NOMO-1 treated with DMSO at 0.1 percent for 48 hours (cell line): ENCODE measurements at regions not wholly inside any gene's neighbourhood (a gene's known extent, or its start where the extent isn't known, plus 50 kb on each side); places are given as distances from the start of the nearest gene placed in this dataset.

Source experiments
- DNase-seq: peaks from one replicate; lab custom pipeline; 2025; ENCODE audit not compliant: unreplicated experiment; lab: John Stamatoyannopoulos, UW

- DNase-seq = no peak
Observed at GRCh38 chr2:196248467-196249094, 77.2 kb upstream of the STK17B start.

- no peak for DNase-seq
Observed at GRCh38 chr2:196249171-196249570, 77.8 kb upstream of the STK17B start.

GRCh38 chr2:196249860-196250259, 78.5 kb upstream of the STK17B start:
- peak; percentile 84 for DNase-seq

GRCh38 chr2:196251132-196251531, 79.8 kb upstream of the STK17B start:
- no peak for DNase-seq

- DNase-seq = no peak
Observed at GRCh38 chr2:196252408-196253115, 81.2 kb upstream of the STK17B start.

GRCh38 chr2:196253116-196253480, 81.7 kb upstream of the STK17B start:
- DNase-seq = no peak

GRCh38 chr2:196256585-196256984, 85.2 kb upstream of the STK17B start:
- DNase-seq = no peak

GRCh38 chr2:196257086-196257485, 85.7 kb upstream of the STK17B start:
- DNase-seq = no peak

GRCh38 chr2:196258407-196258806, 87.0 kb upstream of the STK17B start:
- DNase-seq = no peak

- DNase-seq = no peak
Observed at GRCh38 chr2:196259507-196260481, 88.4 kb upstream of the STK17B start.

- DNase-seq = no peak
Observed at GRCh38 chr2:196260546-196260945, 89.2 kb upstream of the STK17B start.

GRCh38 chr2:196262606-196263005, 91.2 kb upstream of the STK17B start:
- DNase-seq = no peak

- DNase-seq = peak; percentile 75
Observed at GRCh38 chr2:196263181-196263747, 91.9 kb upstream of the STK17B start.

GRCh38 chr2:196266351-196266750, 95.0 kb upstream of the STK17B start:
- no peak for DNase-seq

- no peak for DNase-seq
Observed at GRCh38 chr2:196266855-196267254, 95.5 kb upstream of the STK17B start.

GRCh38 chr2:196268025-196268424, 96.6 kb upstream of the STK17B start:
- DNase-seq = peak; percentile 40

GRCh38 chr2:196268538-196269338, 97.4 kb upstream of the STK17B start:
- DNase-seq = peak; percentile 95

- no peak for DNase-seq
Observed at GRCh38 chr2:196271795-196272194, 100.4 kb upstream of the STK17B start.

- DNase-seq = no peak
Observed at GRCh38 chr2:196274387-196274809, 103.0 kb upstream of the STK17B start.

GRCh38 chr2:196275646-196276352, 104.4 kb upstream of the STK17B start:
- DNase-seq = no peak
